CD4-positive, alpha-beta memory T cell (primary cell): ENCODE measurements at regions not wholly inside any gene's neighbourhood (a gene's known extent, or its start where the extent isn't known, plus 50 kb on each side); places are given as distances from the start of the nearest gene placed in this dataset.

Source experiments
- CTCF ChIA-PET: fragments of 350-600 bp; sonication (Branson Sonifier 250); formaldehyde crosslinking; loops from one replicate; lab custom pipeline; 2021; ENCODE audit warnings: inconsistent platforms; ENCODE audit not compliant: partially characterized antibody; lab: Charles Lee
- POLR2A ChIA-PET: fragments of 350-600 bp; sonication (Branson Sonifier 250); formaldehyde crosslinking; loops from one replicate; lab custom pipeline; 2021; ENCODE audit not compliant: partially characterized antibody; lab: Charles Lee
- DNase-seq, 5 donors: peaks; one replicate each; pipeline versions ENCODE4 v3.0.0 to v3.0.0-alpha.2; 2020 to 2022; ENCODE audit warnings: mixed read lengths in 1 of 5
- H3K27ac ChIP-seq: one replicate; pipeline ENCODE4 v1.7.0; 2013; ENCODE audit warnings: low read depth, low read length
- H3K27me3 ChIP-seq: 2 replicates; pipeline ENCODE4 v1.7.0; 2013; ENCODE audit warnings: mild to moderate bottlenecking, low read length, moderate library complexity; ENCODE audit not compliant: insufficient read depth
- H3K36me3 ChIP-seq: 2 replicates; pipeline ENCODE4 v1.7.0; 2013; ENCODE audit warnings: mild to moderate bottlenecking, low read length, moderate library complexity; ENCODE audit not compliant: insufficient read depth
- H3K4me1 ChIP-seq: 2 replicates; pipeline ENCODE4 v1.7.0; 2013; ENCODE audit warnings: mild to moderate bottlenecking, low read length, moderate library complexity; ENCODE audit not compliant: insufficient read depth
- H3K4me3 ChIP-seq, 2 donors: one replicate each; pipeline ENCODE4 v1.7.0; 2013; ENCODE audit warnings: low read length in 2 of 2, mild to moderate bottlenecking in 1 of 2
- H3K9me3 ChIP-seq, 2 donors: one replicate each; pipeline ENCODE4 v1.7.0; 2013; ENCODE audit warnings: low read length in 2 of 2, control low read depth in 1 of 2; ENCODE audit not compliant: control insufficient read depth in 1 of 2
- H3K27ac Mint-ChIP-seq, 7 donors: one replicate each; pipeline ENCODE4 v1.8.0; 2020 to 2021; ENCODE audit warnings: mixed read lengths in 7 of 7, mild to moderate bottlenecking in 6 of 7, inconsistent platforms in 3 of 7, moderate library complexity in 3 of 7
- H3K27me3 Mint-ChIP-seq, 2 donors: one replicate each; pipeline ENCODE4 v1.8.0; 2020 to 2021; ENCODE audit warnings: mixed read lengths in 2 of 2
- H3K36me3 Mint-ChIP-seq, 2 donors: one replicate each; pipeline ENCODE4 v1.8.0; 2020 to 2021; ENCODE audit warnings: mixed read lengths in 2 of 2, inconsistent platforms in 1 of 2, mild to moderate bottlenecking in 1 of 2
- H3K4me1 Mint-ChIP-seq, 4 donors: one replicate each; pipeline ENCODE4 v1.8.0; 2020 to 2021; ENCODE audit warnings: mixed read lengths in 4 of 4, mild to moderate bottlenecking in 1 of 4
- H3K4me3 Mint-ChIP-seq, 8 donors: one replicate each; pipeline ENCODE4 v1.8.0; 2020 to 2021; ENCODE audit warnings: mixed read lengths in 8 of 8, mild to moderate bottlenecking in 7 of 8, moderate library complexity in 6 of 8, inconsistent platforms in 3 of 8
- H3K9me3 Mint-ChIP-seq, 8 donors: one replicate each; pipeline ENCODE4 v1.8.0; 2020 to 2021; ENCODE audit warnings: mixed read lengths in 8 of 8, mild to moderate bottlenecking in 5 of 8, inconsistent platforms in 3 of 8, moderate library complexity in 1 of 8
- intact Hi-C: fragments of 100-400 bp; cut with micrococcal nuclease; formaldehyde crosslinking; loops from one replicate; pipeline ENCODE4 v1.15.1; 2023

DNA sequence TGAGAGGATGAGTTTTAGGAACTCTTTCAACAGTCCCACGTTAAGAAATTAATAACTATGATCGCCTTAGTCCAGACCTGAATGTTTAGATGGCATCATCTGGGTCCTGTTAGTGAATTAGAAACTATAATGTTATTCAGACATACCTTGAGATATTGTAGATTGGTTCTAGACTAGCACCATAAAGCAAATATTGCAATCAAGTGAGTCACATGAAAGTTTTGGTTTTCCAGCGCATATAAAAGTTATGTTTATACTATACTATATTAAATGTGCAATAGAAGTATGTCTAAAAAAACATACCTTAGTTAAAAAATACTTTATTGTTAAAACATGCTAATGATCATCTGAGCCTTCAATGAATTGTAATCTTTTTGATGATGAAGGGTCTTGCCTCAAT, 106.6 kb upstream of the ATP2B1 start:
- no peak for DNase-seq
- Mint-ChIP-seq H3K36me3 (no peaks in the 10 kb centered on the region), H3K9me3 (peaks cover 0 to 2% (median 0%) of the 10 kb centered on the region in 8 donors), H3K27ac (no peak overlapping the region), H3K4me3 (no peak overlapping the region), H3K27me3 (no peaks in the 10 kb centered on the region), H3K4me1 (no peaks in the 10 kb centered on the region)
- CTCF ChIA-PET: no interaction called here
- no peaks in the 10 kb centered on the region for H3K4me1 ChIP-seq
- H3K9me3 ChIP-seq: no peaks in the 10 kb centered on the region
- H3K27me3 ChIP-seq: no peaks in the 10 kb centered on the region
- no peak overlapping the region for H3K4me3 ChIP-seq
- POLR2A ChIA-PET: no interaction called here
- no peaks in the 10 kb centered on the region for H3K36me3 ChIP-seq
- no peak overlapping the region for H3K27ac ChIP-seq
- intact Hi-C loops: no loop called here

GRCh38 chr12:89803412-89803811, 94.8 kb upstream of the ATP2B1 start:
- Histone ChIP-seq H3K9me3 (no peaks in the 10 kb centered on the region), H3K4me1 (no peaks in the 10 kb centered on the region), H3K4me3 (no peak overlapping the region), H3K36me3 (no peaks in the 10 kb centered on the region), H3K27ac (no peak overlapping the region), H3K27me3 (no peaks in the 10 kb centered on the region)
- no peak for DNase-seq
- peaks cover 0 to 3% (median under 1%) of the 10 kb centered on the region in 4 donors for H3K4me1 Mint-ChIP-seq
- no peak overlapping the region for H3K27ac Mint-ChIP-seq
- H3K36me3 Mint-ChIP-seq: no peaks in the 10 kb centered on the region
- no peak overlapping the region for H3K4me3 Mint-ChIP-seq
- intact Hi-C loops: no loop called here
- H3K27me3 Mint-ChIP-seq: no peaks in the 10 kb centered on the region
- ChIA-PET CTCF (no interaction called here), POLR2A (interaction anchor here (0.8 kb wide), 1 partner anchor 95 kb away, joined by 3 read pairs; the partner anchor contains the start of gene ATP2B1)
- H3K9me3 Mint-ChIP-seq: peaks cover 0 to 4% (median under 1%) of the 10 kb centered on the region in 8 donors

DNA sequence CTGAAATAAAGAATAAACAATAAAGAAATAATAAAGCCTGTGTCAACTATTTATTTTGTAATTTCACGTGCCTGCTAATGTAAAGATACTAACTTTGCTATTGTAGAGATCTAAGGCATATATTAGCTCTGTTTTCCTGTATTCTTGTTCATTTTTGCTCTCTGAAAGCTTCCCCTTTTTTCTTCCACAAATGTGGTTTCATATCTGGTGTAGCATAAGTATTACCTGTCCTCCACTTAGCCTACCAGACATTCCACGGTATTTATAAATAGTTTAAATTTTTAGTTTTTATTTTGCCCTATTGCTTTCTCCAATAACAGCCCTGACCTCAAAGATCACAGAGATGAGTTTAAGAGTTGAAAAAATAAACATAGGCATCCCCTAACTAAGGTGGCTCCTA, 92.6 kb upstream of the ATP2B1 start:
- Histone ChIP-seq H3K4me3 (no peak overlapping the region), H3K36me3 (no peaks in the 10 kb centered on the region), H3K9me3 (no peaks in the 10 kb centered on the region), H3K27me3 (no peaks in the 10 kb centered on the region), H3K4me1 (no peaks in the 10 kb centered on the region), H3K27ac (no peak overlapping the region)
- no peaks in the 10 kb centered on the region for H3K27me3 Mint-ChIP-seq
- ChIA-PET CTCF (no interaction called here), POLR2A (no interaction called here)
- peaks cover 0 to 4% (median 0%) of the 10 kb centered on the region in 8 donors for H3K9me3 Mint-ChIP-seq
- no peak for DNase-seq
- H3K27ac Mint-ChIP-seq: no peak overlapping the region
- no peak overlapping the region for H3K4me3 Mint-ChIP-seq
- intact Hi-C loops: no loop called here
- peaks cover 0 to 8% (median 4%) of the 10 kb centered on the region in 4 donors for H3K4me1 Mint-ChIP-seq
- no peaks in the 10 kb centered on the region for H3K36me3 Mint-ChIP-seq

- H3K27ac Mint-ChIP-seq: no peak overlapping the region
- intact Hi-C loops: no loop called here
- POLR2A ChIA-PET: interaction anchor here (1.7 kb wide), 1 partner anchor 91 kb away, joined by 6 read pairs; no protein-coding TSS in a partner anchor
These were observed 91.8 kb upstream of the ATP2B1 start for GRCh38 chr12:89800435-89800834.

GRCh38 chr12:89799316-89799715, 90.7 kb upstream of the ATP2B1 start:
- Histone ChIP-seq H3K27me3 (no peaks in the 10 kb centered on the region), H3K36me3 (no peaks in the 10 kb centered on the region), H3K4me3 (no peak overlapping the region), H3K27ac (no peak overlapping the region), H3K9me3 (no peaks in the 10 kb centered on the region), H3K4me1 (no peaks in the 10 kb centered on the region)
- CTCF ChIA-PET: no interaction called here
- Mint-ChIP-seq H3K27ac (no peak overlapping the region), H3K36me3 (no peaks in the 10 kb centered on the region), H3K27me3 (no peaks in the 10 kb centered on the region), H3K4me3 (no peak overlapping the region), H3K4me1 (peaks cover 1 to 8% (median 5%) of the 10 kb centered on the region in 4 donors), H3K9me3 (peaks cover 0 to 2% (median 0%) of the 10 kb centered on the region in 8 donors)
- DNase-seq: no peak
- intact Hi-C loops: no loop called here
- POLR2A ChIA-PET: interaction anchor here (0.9 to 1.7 kb wide), 2 partner anchors 90 to 120 kb away, joined by 3 to 6 read pairs; no protein-coding TSS in a partner anchor

More at GRCh38 chr12:89800435-89800834, 91.8 kb upstream of the ATP2B1 start:
- Histone ChIP-seq H3K4me1 (no peaks in the 10 kb centered on the region), H3K27ac (no peak overlapping the region), H3K4me3 (no peak overlapping the region), H3K27me3 (no peaks in the 10 kb centered on the region), H3K36me3 (no peaks in the 10 kb centered on the region), H3K9me3 (no peaks in the 10 kb centered on the region)
- no peak for DNase-seq
- Mint-ChIP-seq H3K27me3 (no peaks in the 10 kb centered on the region), H3K9me3 (peaks cover 0 to 2% (median 0%) of the 10 kb centered on the region in 8 donors), H3K4me3 (no peak overlapping the region), H3K36me3 (no peaks in the 10 kb centered on the region), H3K4me1 (peaks cover 1 to 8% (median 5%) of the 10 kb centered on the region in 4 donors)
- CTCF ChIA-PET: no interaction called here

DNA sequence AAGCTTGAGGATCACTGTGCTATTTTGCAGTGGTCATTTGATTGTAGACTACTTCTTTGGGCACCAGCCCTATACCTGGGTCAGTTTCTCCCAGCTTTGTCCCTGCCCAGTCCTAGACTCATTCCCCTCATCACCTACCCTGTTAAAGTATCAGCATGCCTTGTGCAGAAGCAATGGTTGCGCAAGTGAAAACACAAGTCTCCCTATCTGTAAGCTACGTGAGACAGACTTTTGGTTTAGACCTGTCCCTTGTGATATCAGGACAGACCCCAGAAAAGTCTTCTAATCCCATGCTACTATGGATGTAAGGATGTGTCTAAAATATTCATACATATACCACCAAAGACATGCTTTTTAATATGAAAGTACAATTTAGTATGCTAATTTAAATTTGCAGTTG, 88.8 kb upstream of the ATP2B1 start:
- H3K27ac ChIP-seq: no peak overlapping the region
- no peaks in the 10 kb centered on the region for H3K36me3 Mint-ChIP-seq

GRCh38 chr12:89796798-89797382, 88.3 kb upstream of the ATP2B1 start:
- intact Hi-C loops: no loop called here
- POLR2A ChIA-PET: interaction anchor here (2.0 kb wide), 1 partner anchor 12 kb away, joined by 5 read pairs; no protein-coding TSS in a partner anchor

More for the DNA sequence above, 88.8 kb upstream of the ATP2B1 start:
- Mint-ChIP-seq H3K4me3 (no peak overlapping the region), H3K27ac (no peak overlapping the region), H3K27me3 (no peaks in the 10 kb centered on the region), H3K9me3 (peaks cover 0 to 2% (median 0%) of the 10 kb centered on the region in 8 donors), H3K4me1 (peaks cover 1 to 8% (median 5%) of the 10 kb centered on the region in 4 donors)
- Histone ChIP-seq H3K4me3 (no peak overlapping the region), H3K9me3 (no peaks in the 10 kb centered on the region), H3K4me1 (no peaks in the 10 kb centered on the region), H3K36me3 (no peaks in the 10 kb centered on the region), H3K27me3 (no peaks in the 10 kb centered on the region)
- intact Hi-C loops: no loop called here
- DNase-seq: no peak
- ChIA-PET CTCF (interaction anchor here (1.3 to 1.7 kb wide), 2 partner anchors 253 to 255 kb away, joined by 3 to 5 read pairs; no protein-coding TSS in a partner anchor), POLR2A (interaction anchor here (0.9 to 2.0 kb wide), 3 partner anchors 13 to 152 kb away, joined by 3 to 5 read pairs (median 5); partner anchors contain the start of gene ATP2B1)

More at GRCh38 chr12:89796798-89797382, 88.3 kb upstream of the ATP2B1 start:
- no peaks in the 10 kb centered on the region for H3K27me3 Mint-ChIP-seq
- H3K27ac Mint-ChIP-seq: no peak overlapping the region
- H3K4me3 ChIP-seq: no peak overlapping the region
- no peak overlapping the region for H3K27ac ChIP-seq
- H3K9me3 Mint-ChIP-seq: peaks cover 0 to 2% (median 0%) of the 10 kb centered on the region in 8 donors
- H3K36me3 Mint-ChIP-seq: no peaks in the 10 kb centered on the region
- H3K4me1 ChIP-seq: no peaks in the 10 kb centered on the region
- no peaks in the 10 kb centered on the region for H3K27me3 ChIP-seq
- peaks cover 1 to 6% (median 5%) of the 10 kb centered on the region in 4 donors for H3K4me1 Mint-ChIP-seq
- CTCF ChIA-PET: interaction anchor here (0.7 to 1.7 kb wide), 3 partner anchors 37 to 254 kb away, joined by 3 to 5 read pairs (median 3); no protein-coding TSS in a partner anchor
- H3K9me3 ChIP-seq: no peaks in the 10 kb centered on the region
- no peak overlapping the region for H3K4me3 Mint-ChIP-seq
- H3K36me3 ChIP-seq: no peaks in the 10 kb centered on the region
- no peak for DNase-seq
